ENCODE measurements at regions not wholly inside any gene's neighbourhood (a gene's known extent, or its start where the extent isn't known, plus 50 kb on each side); places are given as distances from the start of the nearest gene placed in this dataset.

DNA sequence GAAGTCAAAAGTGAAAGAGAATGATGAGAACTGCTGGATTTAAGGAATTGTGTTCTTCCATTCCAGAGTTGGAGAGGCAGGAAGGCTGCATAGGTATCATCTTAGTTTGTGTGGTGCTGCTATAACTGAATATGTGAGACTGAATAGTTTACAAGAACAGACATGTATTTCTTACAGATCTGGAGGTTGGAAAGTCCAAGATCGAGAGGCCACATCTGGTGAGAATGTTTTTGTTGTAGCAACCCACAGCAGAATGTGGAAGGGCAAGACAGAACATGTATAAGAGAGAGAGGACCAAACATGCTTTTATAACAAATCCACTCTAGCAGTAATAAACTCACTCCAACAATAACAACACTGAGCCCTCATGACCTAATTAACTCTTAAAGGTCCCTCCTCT, 408.6 kb downstream of the FAM47B start:
- intact Hi-C loops (cut with DNase I; ENCODE audit: low total_unique reads), result no loop called here
- no peak for DNase-seq
- TF ChIP-seq, protein P1, sequence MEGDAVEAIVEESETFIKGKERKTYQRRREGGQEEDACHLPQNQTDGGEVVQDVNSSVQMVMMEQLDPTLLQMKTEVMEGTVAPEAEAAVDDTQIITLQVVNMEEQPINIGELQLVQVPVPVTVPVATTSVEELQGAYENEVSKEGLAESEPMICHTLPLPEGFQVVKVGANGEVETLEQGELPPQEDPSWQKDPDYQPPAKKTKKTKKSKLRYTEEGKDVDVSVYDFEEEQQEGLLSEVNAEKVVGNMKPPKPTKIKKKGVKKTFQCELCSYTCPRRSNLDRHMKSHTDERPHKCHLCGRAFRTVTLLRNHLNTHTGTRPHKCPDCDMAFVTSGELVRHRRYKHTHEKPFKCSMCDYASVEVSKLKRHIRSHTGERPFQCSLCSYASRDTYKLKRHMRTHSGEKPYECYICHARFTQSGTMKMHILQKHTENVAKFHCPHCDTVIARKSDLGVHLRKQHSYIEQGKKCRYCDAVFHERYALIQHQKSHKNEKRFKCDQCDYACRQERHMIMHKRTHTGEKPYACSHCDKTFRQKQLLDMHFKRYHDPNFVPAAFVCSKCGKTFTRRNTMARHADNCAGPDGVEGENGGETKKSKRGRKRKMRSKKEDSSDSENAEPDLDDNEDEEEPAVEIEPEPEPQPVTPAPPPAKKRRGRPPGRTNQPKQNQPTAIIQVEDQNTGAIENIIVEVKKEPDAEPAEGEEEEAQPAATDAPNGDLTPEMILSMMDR (IDR thresholded peaks at IDR 0.05 in 8 of 11, conservative IDR thresholded peaks at IDR 0.05 in 3 of 11), result no peak
- TF ChIP-seq POLR2A (IDR thresholded peaks at IDR 0.05) (no peak), POLR2AphosphoS5 (IDR thresholded peaks at IDR 0.05) (no peak)
- H3K36me3 ChIP-seq, result no peaks in the 10 kb centered on the region
- H3K4me3 ChIP-seq, result no peak overlapping the region
- H3K27me3 ChIP-seq (replicated peaks in 1 of 7), result no peaks in the 10 kb centered on the region
- no peaks in the 10 kb centered on the region for H3K4me1 ChIP-seq
- WGBS, 5 donors, result 56 to 100% (median 69%) methylated on average over 1 of the region's 1 CpG
- peaks cover 0 to 24% (median 0%) of the 10 kb centered on the region in 8 donors for H3K9me3 ChIP-seq
- no peak overlapping the region for H3K27ac ChIP-seq

DNA sequence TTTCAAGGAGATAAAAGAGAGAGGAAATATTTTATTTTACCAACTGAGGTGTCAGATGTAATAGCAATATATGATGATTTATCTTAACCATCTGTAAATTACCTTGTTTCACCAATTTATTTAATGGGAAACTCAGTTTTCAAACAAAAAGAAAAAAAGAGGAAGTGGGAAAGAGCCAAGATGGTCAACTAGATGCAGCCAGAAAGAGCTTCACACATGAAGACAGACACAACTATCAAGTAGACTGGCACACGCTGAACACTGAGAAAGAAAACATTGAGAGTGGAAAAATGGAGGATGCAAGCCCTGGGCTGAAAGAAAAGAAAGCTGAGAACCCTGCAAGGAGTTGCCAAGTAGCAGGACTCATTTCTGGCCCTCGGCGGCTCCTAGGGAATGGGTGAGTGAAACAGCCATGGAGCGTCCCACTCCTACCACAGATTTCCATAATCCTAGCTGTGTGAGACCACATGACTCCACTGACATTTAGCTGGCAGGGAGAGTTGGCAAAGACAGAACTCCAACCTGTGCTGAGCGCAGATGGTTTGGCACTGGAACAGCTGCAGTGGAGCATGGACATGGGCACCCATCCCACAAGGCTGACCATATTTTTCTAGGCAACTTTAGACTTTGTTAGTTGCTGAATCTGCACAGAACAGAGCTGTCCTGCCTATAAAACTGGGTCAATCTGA, 409.3 kb downstream of the FAM47B start:
- Histone ChIP-seq H3K4me3 (no peak overlapping the region), H3K27me3 (replicated peaks in 1 of 7) (no peaks in the 10 kb centered on the region), H3K4me1 (no peaks in the 10 kb centered on the region), H3K9me3 (peaks cover 0 to 31% (median 1%) of the 10 kb centered on the region in 8 donors), H3K36me3 (no peaks in the 10 kb centered on the region), H3K27ac (no peak overlapping the region)
- DNase-seq, result no peak
- intact Hi-C loops (cut with DNase I; ENCODE audit: low total_unique reads), result no loop called here
- TF ChIP-seq POLR2A (IDR thresholded peaks at IDR 0.05) (no peak), POLR2AphosphoS5 (IDR thresholded peaks at IDR 0.05) (no peak)
- TF ChIP-seq, protein P1 (IDR thresholded peaks at IDR 0.05 in 8 of 11, conservative IDR thresholded peaks at IDR 0.05 in 3 of 11), result no peak
- WGBS, 5 donors, result 82 to 93% (median 84%) methylated on average over 4 to 5 of the region's 5 CpGs

DNA sequence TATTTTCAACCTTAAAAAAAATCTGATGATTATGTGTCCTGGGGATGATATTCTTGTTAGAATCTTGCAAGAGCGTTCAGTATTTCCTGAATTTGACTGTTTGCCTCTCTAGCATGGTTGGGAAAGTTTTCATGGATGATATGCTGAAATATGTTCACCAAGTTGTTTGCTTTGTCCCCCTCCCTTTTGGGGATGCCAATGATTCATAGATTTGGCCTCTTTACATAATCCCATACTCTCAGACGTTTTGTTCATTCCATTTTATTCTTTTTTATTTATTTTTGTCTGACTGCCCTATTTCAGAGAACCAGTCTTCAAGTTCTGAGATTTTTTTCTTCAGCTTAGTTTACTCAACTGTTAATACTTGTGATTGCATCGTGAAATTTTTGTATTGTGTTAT, 415.1 kb downstream of the FAM47B start:
- no peak overlapping the region for H3K27ac ChIP-seq
- peaks cover 0 to 46% (median 4%) of the 10 kb centered on the region in 8 donors for H3K9me3 ChIP-seq
- no peak for DNase-seq
- H3K27me3 ChIP-seq (replicated peaks in 1 of 7), result no peaks in the 10 kb centered on the region
- intact Hi-C loops (cut with DNase I; ENCODE audit: low total_unique reads), result no loop called here
- no peaks in the 10 kb centered on the region for H3K36me3 ChIP-seq
- H3K4me1 ChIP-seq, result no peaks in the 10 kb centered on the region
- 57 to 84% (median 66%) methylated on average over 3 of the region's 3 CpGs for WGBS, 5 donors
- TF ChIP-seq POLR2AphosphoS5 (IDR thresholded peaks at IDR 0.05) (no peak), POLR2A (IDR thresholded peaks at IDR 0.05) (no peak)
- H3K4me3 ChIP-seq, result no peak overlapping the region

DNA sequence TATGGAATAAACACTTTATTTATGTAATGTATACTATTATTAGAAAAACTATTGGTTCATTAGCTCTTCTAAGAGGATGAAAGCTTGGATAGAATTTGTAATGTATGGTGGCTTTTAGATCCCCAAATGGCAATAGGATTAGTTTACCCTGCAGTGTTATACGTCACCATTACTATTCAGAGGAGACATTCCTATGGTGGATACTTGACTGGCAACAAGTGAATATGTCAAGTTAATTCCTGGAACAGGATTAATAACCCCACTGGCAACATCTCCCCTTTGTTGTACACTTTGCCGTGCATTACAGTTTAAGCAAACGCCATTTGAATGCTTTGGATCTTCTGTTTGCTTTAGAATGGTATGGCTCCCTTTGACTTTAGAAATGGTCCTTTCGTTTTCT, 420.3 kb downstream of the FAM47B start:
- H3K4me1 ChIP-seq, result no peaks in the 10 kb centered on the region
- no peaks in the 10 kb centered on the region for H3K27me3 ChIP-seq (replicated peaks in 1 of 7)
- H3K36me3 ChIP-seq, result no peaks in the 10 kb centered on the region
- H3K9me3 ChIP-seq, result peaks cover 0 to 5% (median 0%) of the 10 kb centered on the region in 8 donors
- no peak for TF ChIP-seq POLR2A (IDR thresholded peaks at IDR 0.05)
- TF ChIP-seq, protein P1 (IDR thresholded peaks at IDR 0.05 in 8 of 11, conservative IDR thresholded peaks at IDR 0.05 in 3 of 11), result no peak
- no peak for TF ChIP-seq POLR2AphosphoS5 (IDR thresholded peaks at IDR 0.05)
- no peak overlapping the region for H3K4me3 ChIP-seq
- DNase-seq, result no peak
- WGBS, 5 donors, result 84 to 93% (median 88%) methylated on average over 4 of the region's 4 CpGs
- no peak overlapping the region for H3K27ac ChIP-seq
- intact Hi-C loops (cut with DNase I; ENCODE audit: low total_unique reads), result no loop called here
